ENCODE measurements at regions not wholly inside any gene's neighbourhood (a gene's known extent, or its start where the extent isn't known, plus 50 kb on each side); places are given as distances from the start of the nearest gene placed in this dataset.
"Not testable (repeated sequence)": the region's sequence is repeated elsewhere in the genome, so short reads cannot be mapped to it uniquely, and the experiment has no call there.

DNA sequence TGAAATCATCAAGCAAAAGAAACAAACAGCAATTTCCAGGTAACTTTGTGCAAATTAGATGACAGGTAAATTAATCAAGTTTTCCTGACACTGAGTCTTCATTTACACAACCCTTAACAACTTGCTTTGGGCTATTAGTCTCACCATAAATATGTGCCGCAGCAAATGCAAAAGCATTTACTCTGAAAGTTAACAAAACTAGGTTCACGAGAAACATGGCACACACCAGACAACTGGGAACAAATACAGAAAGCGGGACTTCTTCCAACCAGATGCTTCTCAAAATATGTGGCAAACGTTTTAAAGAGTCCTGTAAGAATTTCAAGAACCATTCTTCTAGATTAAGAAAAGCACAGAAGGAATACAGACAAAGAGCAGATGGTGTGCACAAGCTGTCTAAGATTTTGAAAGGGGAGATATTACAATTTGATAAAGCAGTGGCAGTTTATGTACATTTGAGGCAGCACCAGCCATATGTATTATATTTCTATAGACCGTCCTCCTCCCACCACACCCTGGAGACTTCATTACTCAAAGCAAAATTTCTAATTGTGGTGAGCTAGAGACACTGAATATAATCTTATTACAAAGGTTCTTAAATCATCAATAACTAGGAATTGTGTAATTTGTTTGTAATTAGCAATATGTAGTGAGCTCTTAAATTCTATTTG lies 192.5 kb upstream of the ADAMTS3 start:
- H3K9me3 ChIP-seq: no peaks in the 10 kb centered on the region
- ATAC-seq: no peak
- TF ChIP-seq, protein P1, sequence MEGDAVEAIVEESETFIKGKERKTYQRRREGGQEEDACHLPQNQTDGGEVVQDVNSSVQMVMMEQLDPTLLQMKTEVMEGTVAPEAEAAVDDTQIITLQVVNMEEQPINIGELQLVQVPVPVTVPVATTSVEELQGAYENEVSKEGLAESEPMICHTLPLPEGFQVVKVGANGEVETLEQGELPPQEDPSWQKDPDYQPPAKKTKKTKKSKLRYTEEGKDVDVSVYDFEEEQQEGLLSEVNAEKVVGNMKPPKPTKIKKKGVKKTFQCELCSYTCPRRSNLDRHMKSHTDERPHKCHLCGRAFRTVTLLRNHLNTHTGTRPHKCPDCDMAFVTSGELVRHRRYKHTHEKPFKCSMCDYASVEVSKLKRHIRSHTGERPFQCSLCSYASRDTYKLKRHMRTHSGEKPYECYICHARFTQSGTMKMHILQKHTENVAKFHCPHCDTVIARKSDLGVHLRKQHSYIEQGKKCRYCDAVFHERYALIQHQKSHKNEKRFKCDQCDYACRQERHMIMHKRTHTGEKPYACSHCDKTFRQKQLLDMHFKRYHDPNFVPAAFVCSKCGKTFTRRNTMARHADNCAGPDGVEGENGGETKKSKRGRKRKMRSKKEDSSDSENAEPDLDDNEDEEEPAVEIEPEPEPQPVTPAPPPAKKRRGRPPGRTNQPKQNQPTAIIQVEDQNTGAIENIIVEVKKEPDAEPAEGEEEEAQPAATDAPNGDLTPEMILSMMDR (IDR thresholded peaks at IDR 0.05): no peak
- H3K4me1 ChIP-seq: no peaks in the 10 kb centered on the region
- DNase-seq: no peak
- no peak overlapping the region for H3K4me3 ChIP-seq
- H3K27me3 ChIP-seq: no peaks in the 10 kb centered on the region
- no peaks in the 10 kb centered on the region for H3K36me3 ChIP-seq
- intact Hi-C loops (cut with DNase I): no loop called here
- no peak overlapping the region for H3K27ac ChIP-seq
- FAIRE-seq: no peak
- 48 to 50% methylated on average over 5 of the region's 5 CpGs for WGBS, 2 donors

DNA sequence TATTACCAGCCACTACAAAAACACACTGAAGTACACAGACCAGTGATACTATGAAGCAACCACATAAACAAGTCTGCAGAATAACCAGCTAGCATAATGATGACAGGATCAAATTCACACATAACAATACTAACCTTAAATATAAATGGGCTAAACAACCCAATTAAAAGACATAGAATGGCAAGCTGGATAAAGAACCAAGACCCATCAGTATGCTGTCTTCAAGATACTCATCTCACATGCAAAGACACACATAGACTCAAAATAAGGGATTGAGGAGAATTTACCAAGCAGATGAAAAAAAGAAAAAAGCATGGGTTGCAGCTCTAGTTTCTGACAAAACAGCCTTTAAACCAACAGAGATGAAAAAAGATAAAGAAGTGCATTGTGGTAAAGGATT lies 184.4 kb upstream of the ADAMTS3 start:
- H3K27ac ChIP-seq; H3K36me3 ChIP-seq; DNase-seq; FAIRE-seq; ATAC-seq; intact Hi-C loops (cut with DNase I); H3K4me1 ChIP-seq; H3K9me3 ChIP-seq; H3K27me3 ChIP-seq; H3K4me3 ChIP-seq: not testable (repeated sequence)

DNA sequence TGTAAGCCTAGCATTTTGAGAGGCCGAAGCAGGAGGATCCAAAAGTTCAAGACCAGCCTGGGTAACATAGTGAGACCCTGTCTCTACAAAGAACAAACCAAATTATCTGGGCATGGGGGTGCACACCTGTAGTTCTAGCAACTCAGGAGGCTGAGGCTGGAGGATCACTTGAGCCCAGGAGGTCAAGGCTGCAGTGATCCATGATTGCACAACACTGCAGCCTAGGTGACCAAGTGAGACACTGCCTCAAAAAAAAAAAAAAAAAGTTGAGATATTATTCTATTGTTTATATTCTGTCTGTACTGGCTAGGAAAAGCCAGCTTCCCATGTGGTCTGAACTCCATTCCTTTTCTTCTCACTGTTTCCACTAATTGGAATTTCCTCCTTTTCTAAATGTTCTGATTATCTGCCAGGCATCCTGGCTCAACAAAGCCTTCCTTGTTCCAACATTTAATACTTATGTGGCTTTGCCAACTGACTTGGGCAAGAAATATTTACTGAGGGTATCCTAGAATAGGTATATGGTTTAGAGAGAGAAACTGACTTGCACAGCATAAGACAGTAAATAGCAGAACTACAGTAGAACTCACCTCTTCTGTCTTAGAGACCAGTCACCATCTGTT lies 175.2 kb upstream of the ADAMTS3 start:
- Histone ChIP-seq H3K9me3 (no peaks in the 10 kb centered on the region), H3K4me1 (no peaks in the 10 kb centered on the region), H3K27ac (no peak overlapping the region), H3K4me3 (no peak overlapping the region), H3K27me3 (no peaks in the 10 kb centered on the region), H3K36me3 (no peaks in the 10 kb centered on the region)
- FAIRE-seq (no peak), DNase-seq (no peak), ATAC-seq (no peak)
- intact Hi-C loops (cut with DNase I): no loop called here
- TF ChIP-seq, protein P1 (IDR thresholded peaks at IDR 0.05): no peak
- 90 to 91% methylated on average over 1 of the region's 1 CpG for WGBS, 2 donors

DNA sequence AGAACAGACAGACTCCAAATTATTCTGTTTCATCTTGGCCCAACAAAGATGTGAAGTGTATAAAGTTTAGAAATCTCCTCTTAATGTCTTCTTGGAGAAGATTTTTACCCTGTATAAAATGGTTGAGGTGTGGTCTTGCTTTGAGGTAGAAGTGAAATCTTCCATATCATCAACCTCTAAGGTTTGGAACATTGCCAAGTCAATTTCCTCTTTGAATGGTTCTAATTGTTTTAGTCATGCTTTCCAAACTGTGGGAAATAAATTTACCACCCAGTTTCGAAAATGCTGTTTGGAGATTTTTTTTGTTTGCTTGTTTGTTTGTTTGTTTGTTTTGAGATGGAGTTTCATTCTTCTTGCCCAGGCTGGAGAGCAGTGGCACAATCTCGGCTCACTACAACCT lies 174.1 kb upstream of the ADAMTS3 start:
- Histone ChIP-seq H3K4me1 (no peaks in the 10 kb centered on the region), H3K9me3 (no peaks in the 10 kb centered on the region), H3K27ac (no peak overlapping the region), H3K4me3 (no peak overlapping the region), H3K27me3 (no peaks in the 10 kb centered on the region), H3K36me3 (no peaks in the 10 kb centered on the region)
- FAIRE-seq (no peak), DNase-seq (no peak), ATAC-seq (no peak)
- TF ChIP-seq, protein P1 (IDR thresholded peaks at IDR 0.05): no peak
- intact Hi-C loops (cut with DNase I): no loop called here
- 61 to 69% methylated on average over 2 of the region's 2 CpGs for WGBS, 2 donors

DNA sequence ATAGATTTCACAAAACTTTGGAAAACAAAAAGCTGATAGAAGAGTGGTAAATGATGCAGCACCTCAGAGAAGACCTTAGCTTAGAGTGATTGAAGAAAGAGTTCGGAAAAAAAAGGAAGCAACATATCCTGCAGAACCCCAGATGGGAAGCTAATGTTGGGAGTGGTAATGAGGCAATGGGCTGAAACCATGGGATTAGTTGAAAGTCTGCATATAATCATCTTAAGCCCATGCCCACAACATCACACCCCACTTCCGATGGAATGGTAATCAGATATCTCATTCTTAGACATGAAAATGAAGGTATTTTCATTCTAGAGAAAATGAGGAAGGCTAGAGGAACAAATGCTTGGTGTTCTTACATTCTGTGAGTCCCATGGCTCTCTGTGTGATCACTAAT lies 146.3 kb upstream of the ADAMTS3 start:
- Histone ChIP-seq H3K4me1 (no peaks in the 10 kb centered on the region), H3K9me3 (no peaks in the 10 kb centered on the region), H3K4me3 (no peak overlapping the region), H3K36me3 (no peaks in the 10 kb centered on the region), H3K27ac (no peak overlapping the region), H3K27me3 (peaks cover 0 to 4% (median 0%) of the 10 kb centered on the region in 4 donors)
- TF ChIP-seq, protein P1 (IDR thresholded peaks at IDR 0.05): no peak
- DNase-seq: no peak
- no peak for FAIRE-seq
- WGBS, 2 donors: 58 to 61% methylated on average over 2 of the region's 2 CpGs
- ATAC-seq: no peak
- intact Hi-C loops (cut with DNase I): no loop called here

Data from pancreas (tissue), 10 donors.